ENCODE measurements at regions not wholly inside any gene's neighbourhood (a gene's known extent, or its start where the extent isn't known, plus 50 kb on each side); places are given as distances from the start of the nearest gene placed in this dataset.

DNA sequence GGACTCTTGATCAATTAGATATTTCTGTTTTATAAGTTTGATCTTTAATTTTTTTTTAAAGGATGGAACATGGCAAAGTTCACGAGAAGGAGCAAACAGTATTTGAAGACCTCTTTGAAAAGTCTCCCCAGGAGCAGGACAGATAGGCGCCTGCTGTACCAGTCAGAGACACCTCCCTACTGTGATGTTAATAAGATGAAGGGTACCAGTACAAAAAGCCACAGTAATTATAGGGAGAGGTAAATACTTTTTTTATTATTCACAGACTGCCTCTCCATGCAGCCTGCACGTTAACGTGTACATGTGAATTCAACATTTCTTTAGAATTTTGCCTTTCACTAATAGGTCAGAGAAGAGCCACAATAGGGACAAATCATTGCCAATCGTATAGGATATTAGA is 146.5 kb upstream of the CDH6 start:
- intact Hi-C loops (cut with micrococcal nuclease): no loop called here
- Histone ChIP-seq H3K9me3 (replicated peaks) (peaks cover 6% of the 10 kb centered on the region), H3K4me3 (no peak overlapping the region), H3K27me3 (ENCODE audit: low read depth) (no peaks in the 10 kb centered on the region), H3K27ac (replicated peaks) (no peak overlapping the region), H3K4me1 (peaks cover 4% of the 10 kb centered on the region), H3K36me3 (no peaks in the 10 kb centered on the region)
- TF ChIP-seq, protein P1, sequence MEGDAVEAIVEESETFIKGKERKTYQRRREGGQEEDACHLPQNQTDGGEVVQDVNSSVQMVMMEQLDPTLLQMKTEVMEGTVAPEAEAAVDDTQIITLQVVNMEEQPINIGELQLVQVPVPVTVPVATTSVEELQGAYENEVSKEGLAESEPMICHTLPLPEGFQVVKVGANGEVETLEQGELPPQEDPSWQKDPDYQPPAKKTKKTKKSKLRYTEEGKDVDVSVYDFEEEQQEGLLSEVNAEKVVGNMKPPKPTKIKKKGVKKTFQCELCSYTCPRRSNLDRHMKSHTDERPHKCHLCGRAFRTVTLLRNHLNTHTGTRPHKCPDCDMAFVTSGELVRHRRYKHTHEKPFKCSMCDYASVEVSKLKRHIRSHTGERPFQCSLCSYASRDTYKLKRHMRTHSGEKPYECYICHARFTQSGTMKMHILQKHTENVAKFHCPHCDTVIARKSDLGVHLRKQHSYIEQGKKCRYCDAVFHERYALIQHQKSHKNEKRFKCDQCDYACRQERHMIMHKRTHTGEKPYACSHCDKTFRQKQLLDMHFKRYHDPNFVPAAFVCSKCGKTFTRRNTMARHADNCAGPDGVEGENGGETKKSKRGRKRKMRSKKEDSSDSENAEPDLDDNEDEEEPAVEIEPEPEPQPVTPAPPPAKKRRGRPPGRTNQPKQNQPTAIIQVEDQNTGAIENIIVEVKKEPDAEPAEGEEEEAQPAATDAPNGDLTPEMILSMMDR (IDR thresholded peaks at IDR 0.05; ENCODE audit: borderline replicate concordance): no peak
- no peak for DNase-seq

DNA sequence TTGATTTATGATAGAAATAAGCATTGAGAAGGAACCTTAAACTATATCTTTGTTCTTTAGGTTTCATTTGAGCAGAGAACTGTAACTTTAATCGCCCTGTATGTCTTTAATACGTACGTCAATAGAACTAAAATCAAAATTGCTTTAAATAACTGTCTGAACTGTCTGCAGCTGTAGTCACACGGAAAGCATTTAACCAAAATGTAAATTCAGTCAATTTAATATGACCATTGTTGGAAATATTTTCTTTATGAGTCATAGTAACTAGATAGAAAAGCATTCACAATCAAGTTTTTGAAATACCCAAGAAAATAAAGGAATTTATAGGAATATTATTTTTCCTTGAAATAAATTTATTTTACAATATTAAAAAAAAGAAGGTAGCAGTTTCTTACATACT is 157.1 kb upstream of the CDH6 start:
- intact Hi-C loops (cut with micrococcal nuclease): no loop called here
- no peak overlapping the region for H3K4me3 ChIP-seq
- H3K27ac ChIP-seq (replicated peaks): no peak overlapping the region
- H3K4me1 ChIP-seq: no peaks in the 10 kb centered on the region
- peaks cover 19% of the 10 kb centered on the region for H3K9me3 ChIP-seq (replicated peaks)
- H3K36me3 ChIP-seq: no peaks in the 10 kb centered on the region
- no peak for DNase-seq
- H3K27me3 ChIP-seq (ENCODE audit: low read depth): no peaks in the 10 kb centered on the region
- TF ChIP-seq, protein P1 (IDR thresholded peaks at IDR 0.05; ENCODE audit: borderline replicate concordance): no peak

DNA sequence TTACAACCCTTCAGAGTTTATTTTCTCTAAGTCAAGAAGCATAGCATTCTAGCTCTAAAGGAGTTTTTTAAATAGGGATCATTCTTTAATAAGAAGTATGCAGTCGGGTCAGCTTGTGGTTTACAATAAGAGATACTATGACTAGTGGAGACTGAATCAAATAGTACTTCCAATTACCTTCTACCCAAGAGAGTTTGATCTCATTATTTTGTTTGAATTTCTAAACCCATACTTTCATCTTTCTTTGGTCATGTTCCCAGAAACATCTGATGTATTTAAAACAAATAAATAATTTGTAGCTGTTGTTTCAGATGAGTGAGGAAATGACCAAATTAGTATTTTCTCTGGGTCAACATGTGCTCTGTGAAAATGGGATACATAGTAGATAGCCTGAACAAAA is 160.2 kb upstream of the CDH6 start:
- TF ChIP-seq, protein P1 (IDR thresholded peaks at IDR 0.05; ENCODE audit: borderline replicate concordance): no peak
- H3K27me3 ChIP-seq (ENCODE audit: low read depth): no peaks in the 10 kb centered on the region
- no peak overlapping the region for H3K4me3 ChIP-seq
- H3K9me3 ChIP-seq (replicated peaks): no peaks in the 10 kb centered on the region
- DNase-seq: no peak
- H3K36me3 ChIP-seq: no peaks in the 10 kb centered on the region
- intact Hi-C loops (cut with micrococcal nuclease): no loop called here
- no peaks in the 10 kb centered on the region for H3K4me1 ChIP-seq
- no peak overlapping the region for H3K27ac ChIP-seq (replicated peaks)

DNA sequence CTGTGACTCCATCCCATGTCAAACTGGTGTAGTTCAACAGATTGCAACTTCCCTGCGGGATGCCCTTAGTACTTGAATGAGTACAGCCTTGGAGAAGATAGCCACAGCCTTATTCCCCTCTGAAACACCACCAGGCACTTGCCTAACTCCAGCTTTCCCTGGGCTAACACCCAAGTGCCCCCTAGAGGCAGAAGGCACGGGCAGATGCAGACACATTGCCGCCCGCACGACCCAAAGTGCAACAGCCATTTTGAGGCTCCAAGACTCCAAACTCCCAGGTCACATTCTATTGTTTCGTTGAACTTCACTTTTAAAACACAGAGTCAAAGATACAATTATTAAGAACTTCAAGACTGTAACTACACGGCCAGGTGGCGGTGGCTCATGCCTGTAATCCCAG is 163.6 kb upstream of the CDH6 start:
- no peak for DNase-seq
- TF ChIP-seq, protein P1 (IDR thresholded peaks at IDR 0.05; ENCODE audit: borderline replicate concordance): no peak
- Histone ChIP-seq H3K9me3 (replicated peaks) (no peaks in the 10 kb centered on the region), H3K27me3 (ENCODE audit: low read depth) (no peaks in the 10 kb centered on the region), H3K4me3 (no peak overlapping the region), H3K36me3 (no peaks in the 10 kb centered on the region), H3K27ac (replicated peaks) (no peak overlapping the region), H3K4me1 (no peaks in the 10 kb centered on the region)
- intact Hi-C loops (cut with micrococcal nuclease): no loop called here

DNA sequence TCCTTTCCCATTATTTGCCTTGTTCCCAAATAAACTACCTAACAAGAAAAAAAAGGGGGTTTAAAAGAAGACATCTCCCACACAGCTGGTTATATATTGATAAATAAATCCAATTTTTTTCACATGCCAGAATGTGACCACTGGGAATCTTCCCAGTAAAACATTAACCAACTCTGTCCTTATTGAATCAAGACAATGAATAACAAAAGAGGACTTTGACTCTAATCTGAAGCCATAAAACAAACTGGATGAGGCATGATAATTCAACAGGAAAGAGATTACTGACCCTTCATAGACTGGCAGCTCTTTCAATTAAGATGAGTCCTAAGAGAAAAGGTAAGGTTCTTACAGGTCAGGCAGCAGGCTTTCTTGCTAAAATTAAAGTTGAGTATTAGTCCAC is 165.8 kb upstream of the CDH6 start:
- no peak for DNase-seq
- H3K27me3 ChIP-seq (ENCODE audit: low read depth): no peaks in the 10 kb centered on the region
- no peaks in the 10 kb centered on the region for H3K36me3 ChIP-seq
- TF ChIP-seq, protein P1 (IDR thresholded peaks at IDR 0.05; ENCODE audit: borderline replicate concordance): no peak
- intact Hi-C loops (cut with micrococcal nuclease): no loop called here
- no peaks in the 10 kb centered on the region for H3K9me3 ChIP-seq (replicated peaks)
- H3K27ac ChIP-seq (replicated peaks): no peak overlapping the region
- no peaks in the 10 kb centered on the region for H3K4me1 ChIP-seq
- no peak overlapping the region for H3K4me3 ChIP-seq

DNA sequence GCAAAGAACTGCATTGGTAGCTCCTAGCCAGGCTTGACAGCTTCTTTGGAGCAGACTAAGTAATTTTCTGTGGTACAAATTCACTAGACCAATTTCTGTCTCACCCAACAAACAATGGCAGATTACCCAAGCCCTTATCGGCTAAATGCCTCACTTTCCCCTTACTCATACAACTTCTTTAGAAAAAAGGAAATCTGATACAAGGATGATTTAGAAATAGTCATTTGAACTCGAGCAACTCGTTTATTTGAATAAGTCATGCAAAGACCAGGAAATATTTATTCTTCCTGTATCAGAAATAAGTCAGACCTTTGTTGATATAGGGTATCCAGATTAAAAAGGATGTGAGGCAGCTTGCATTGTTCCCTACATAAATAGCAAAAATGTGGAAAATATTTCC is 170.4 kb upstream of the CDH6 start:
- Histone ChIP-seq H3K27me3 (ENCODE audit: low read depth) (no peaks in the 10 kb centered on the region), H3K36me3 (no peaks in the 10 kb centered on the region), H3K27ac (replicated peaks) (no peak overlapping the region), H3K9me3 (replicated peaks) (no peaks in the 10 kb centered on the region), H3K4me1 (no peaks in the 10 kb centered on the region), H3K4me3 (no peak overlapping the region)
- TF ChIP-seq, protein P1 (IDR thresholded peaks at IDR 0.05; ENCODE audit: borderline replicate concordance): no peak
- intact Hi-C loops (cut with micrococcal nuclease): no loop called here
- DNase-seq: no peak

All from left ventricle myocardium inferior (tissue), 1 donor.